GM18867 (cell line): ENCODE measurements at regions not wholly inside any gene's neighbourhood (a gene's known extent, or its start where the extent isn't known, plus 50 kb on each side); places are given as distances from the start of the nearest gene placed in this dataset.

Experiments
- ATAC-seq: cut with Tn5 transposase; IDR thresholded peaks from one replicate; pipeline ENCODE4 v1.9.1; 2021; ENCODE audit warnings: mild to moderate bottlenecking, moderate library complexity; ENCODE audit not compliant: unreplicated experiment

GRCh38 chr9:7996558-7996957 lies 197.0 kb upstream of the DMAC1 start:
- ATAC-seq, result no peak

- no peak for ATAC-seq
These were observed 189.2 kb upstream of the DMAC1 start for GRCh38 chr9:7988644-7989280.

GRCh38 chr9:7984692-7985091 lies 185.1 kb upstream of the DMAC1 start:
- ATAC-seq, result no peak

- ATAC-seq, result no peak
These were observed 184.6 kb upstream of the DMAC1 start for GRCh38 chr9:7984203-7984602.

GRCh38 chr9:7983490-7983889 lies 183.9 kb upstream of the DMAC1 start:
- no peak for ATAC-seq

- ATAC-seq, result no peak
These were observed 183.3 kb upstream of the DMAC1 start for GRCh38 chr9:7982907-7983306.

- ATAC-seq, result no peak
These were observed 181.2 kb upstream of the DMAC1 start for GRCh38 chr9:7980691-7981289.

GRCh38 chr9:7980041-7980440 lies 180.5 kb upstream of the DMAC1 start:
- no peak for ATAC-seq

- ATAC-seq, result no peak
These were observed 180.0 kb upstream of the DMAC1 start for GRCh38 chr9:7979611-7980010.

- ATAC-seq, result no peak
These were observed 178.0 kb upstream of the DMAC1 start for GRCh38 chr9:7977586-7977985.

GRCh38 chr9:7976856-7977255 lies 177.3 kb upstream of the DMAC1 start:
- ATAC-seq, result peak; percentile 2

GRCh38 chr9:7976167-7976755 lies 176.7 kb upstream of the DMAC1 start:
- peak; percentile 99 for ATAC-seq

GRCh38 chr9:7975336-7975735 lies 175.8 kb upstream of the DMAC1 start:
- no peak for ATAC-seq

GRCh38 chr9:7974335-7974960 lies 174.9 kb upstream of the DMAC1 start:
- ATAC-seq, result no peak

- no peak for ATAC-seq
These were observed 173.5 kb upstream of the DMAC1 start for GRCh38 chr9:7973123-7973522.

- ATAC-seq, result no peak
These were observed 171.2 kb upstream of the DMAC1 start for GRCh38 chr9:7970681-7971330.

GRCh38 chr9:7968687-7969086 lies 169.1 kb upstream of the DMAC1 start:
- ATAC-seq, result no peak

GRCh38 chr9:7967851-7968250 lies 168.3 kb upstream of the DMAC1 start:
- no peak for ATAC-seq

GRCh38 chr9:7967093-7967827 lies 167.7 kb upstream of the DMAC1 start:
- ATAC-seq, result no peak

- ATAC-seq, result no peak
These were observed 165.5 kb upstream of the DMAC1 start for GRCh38 chr9:7965063-7965462.

GRCh38 chr9:7963026-7963425 lies 163.4 kb upstream of the DMAC1 start:
- no peak for ATAC-seq
